ENCODE measurements at regions not wholly inside any gene's neighbourhood (a gene's known extent, or its start where the extent isn't known, plus 50 kb on each side); places are given as distances from the start of the nearest gene placed in this dataset.

DNA sequence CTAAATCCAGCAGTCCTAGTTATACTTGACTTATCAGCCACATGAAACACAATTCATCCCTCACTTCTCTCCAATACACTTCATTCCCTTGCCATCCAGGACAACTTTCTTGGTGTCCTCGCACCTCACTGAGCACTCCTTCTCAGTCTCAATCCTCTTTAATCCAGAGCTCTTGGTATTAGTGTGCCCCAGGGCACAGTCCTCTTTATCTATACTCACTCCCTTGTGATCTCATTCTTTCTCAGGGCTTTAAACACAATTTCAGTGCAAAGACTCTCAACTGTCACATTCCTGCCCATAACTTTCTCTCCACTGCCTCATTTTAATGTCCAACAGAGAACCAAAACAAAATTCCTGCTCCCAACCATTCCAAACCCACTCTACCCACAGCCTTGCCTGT is 60.8 kb upstream of the SPOPL start:
- TF ChIP-seq, protein P1, sequence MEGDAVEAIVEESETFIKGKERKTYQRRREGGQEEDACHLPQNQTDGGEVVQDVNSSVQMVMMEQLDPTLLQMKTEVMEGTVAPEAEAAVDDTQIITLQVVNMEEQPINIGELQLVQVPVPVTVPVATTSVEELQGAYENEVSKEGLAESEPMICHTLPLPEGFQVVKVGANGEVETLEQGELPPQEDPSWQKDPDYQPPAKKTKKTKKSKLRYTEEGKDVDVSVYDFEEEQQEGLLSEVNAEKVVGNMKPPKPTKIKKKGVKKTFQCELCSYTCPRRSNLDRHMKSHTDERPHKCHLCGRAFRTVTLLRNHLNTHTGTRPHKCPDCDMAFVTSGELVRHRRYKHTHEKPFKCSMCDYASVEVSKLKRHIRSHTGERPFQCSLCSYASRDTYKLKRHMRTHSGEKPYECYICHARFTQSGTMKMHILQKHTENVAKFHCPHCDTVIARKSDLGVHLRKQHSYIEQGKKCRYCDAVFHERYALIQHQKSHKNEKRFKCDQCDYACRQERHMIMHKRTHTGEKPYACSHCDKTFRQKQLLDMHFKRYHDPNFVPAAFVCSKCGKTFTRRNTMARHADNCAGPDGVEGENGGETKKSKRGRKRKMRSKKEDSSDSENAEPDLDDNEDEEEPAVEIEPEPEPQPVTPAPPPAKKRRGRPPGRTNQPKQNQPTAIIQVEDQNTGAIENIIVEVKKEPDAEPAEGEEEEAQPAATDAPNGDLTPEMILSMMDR (IDR thresholded peaks at IDR 0.05) = no peak
- ChIA-PET CTCF (no interaction called here), POLR2A (no interaction called here)
- no peak overlapping the region for H3K4me3 ChIP-seq (ENCODE audit: low read length)
- Mint-ChIP-seq H3K27me3 (no peaks in the 10 kb centered on the region), H3K9me3 (no peaks in the 10 kb centered on the region), H3K27ac (no peak overlapping the region), H3K36me3 (ENCODE audit: low read depth) (no peaks in the 10 kb centered on the region), H3K4me1 (ENCODE audit: low read depth) (no peaks in the 10 kb centered on the region), H3K4me3 (no peak overlapping the region)
- H3K36me3 ChIP-seq (ENCODE audit: insufficient read depth, low read length) = no peaks in the 10 kb centered on the region
- no peak overlapping the region for H3K27ac ChIP-seq (ENCODE audit: low read depth in 1 of 2, low read length in 2 of 2)
- H3K9me3 ChIP-seq (ENCODE audit: control insufficient read depth in 1 of 2, insufficient read depth in 1 of 2, low read length in 2 of 2) = no peaks in the 10 kb centered on the region
- no peak for ATAC-seq (ENCODE audit: poor library complexity)
- no peak for DNase-seq
- no peaks in the 10 kb centered on the region for H3K27me3 ChIP-seq (ENCODE audit: control insufficient read depth in 1 of 2, insufficient read depth in 2 of 2, low read length in 2 of 2)
- intact Hi-C loops (cut with DNase I, micrococcal nuclease) = no loop called here
- H3K4me1 ChIP-seq (ENCODE audit: insufficient read depth, low read length) = no peaks in the 10 kb centered on the region

DNA sequence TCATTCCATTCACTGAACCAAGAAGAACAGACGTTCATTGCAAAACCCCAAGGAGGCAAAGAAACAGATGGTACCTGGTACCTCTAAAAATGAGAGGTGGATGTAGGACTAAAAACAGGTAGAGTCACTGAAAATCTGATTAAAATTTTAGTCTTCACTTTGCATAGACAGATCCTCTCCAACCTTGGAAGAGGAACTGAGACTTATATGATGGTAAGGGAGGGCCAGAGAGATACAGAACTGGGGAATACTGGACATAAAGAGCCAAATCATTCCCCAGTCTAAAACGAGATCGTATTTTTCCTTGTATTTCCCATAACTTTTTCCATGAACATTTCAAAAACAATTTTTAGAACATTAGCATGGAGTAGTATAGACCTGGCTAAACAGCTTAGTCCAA is 59.7 kb upstream of the SPOPL start:
- Histone ChIP-seq H3K27me3 (ENCODE audit: control insufficient read depth in 1 of 2, insufficient read depth in 2 of 2, low read length in 2 of 2) (no peaks in the 10 kb centered on the region), H3K4me1 (ENCODE audit: insufficient read depth, low read length) (no peaks in the 10 kb centered on the region), H3K36me3 (ENCODE audit: insufficient read depth, low read length) (no peaks in the 10 kb centered on the region), H3K9me3 (ENCODE audit: control insufficient read depth in 1 of 2, insufficient read depth in 1 of 2, low read length in 2 of 2) (no peaks in the 10 kb centered on the region), H3K27ac (ENCODE audit: low read depth in 1 of 2, low read length in 2 of 2) (no peak overlapping the region), H3K4me3 (ENCODE audit: low read length) (no peak overlapping the region)
- Mint-ChIP-seq H3K4me3 (no peak overlapping the region), H3K9me3 (no peaks in the 10 kb centered on the region), H3K36me3 (ENCODE audit: low read depth) (no peaks in the 10 kb centered on the region), H3K27me3 (no peaks in the 10 kb centered on the region), H3K4me1 (ENCODE audit: low read depth) (no peaks in the 10 kb centered on the region), H3K27ac (no peak overlapping the region)
- CTCF ChIA-PET = no interaction called here
- POLR2A ChIA-PET = no interaction called here
- intact Hi-C loops (cut with DNase I, micrococcal nuclease) = no loop called here
- TF ChIP-seq, protein P1 (IDR thresholded peaks at IDR 0.05) = no peak
- ATAC-seq (ENCODE audit: poor library complexity) = no peak
- no peak for DNase-seq

DNA sequence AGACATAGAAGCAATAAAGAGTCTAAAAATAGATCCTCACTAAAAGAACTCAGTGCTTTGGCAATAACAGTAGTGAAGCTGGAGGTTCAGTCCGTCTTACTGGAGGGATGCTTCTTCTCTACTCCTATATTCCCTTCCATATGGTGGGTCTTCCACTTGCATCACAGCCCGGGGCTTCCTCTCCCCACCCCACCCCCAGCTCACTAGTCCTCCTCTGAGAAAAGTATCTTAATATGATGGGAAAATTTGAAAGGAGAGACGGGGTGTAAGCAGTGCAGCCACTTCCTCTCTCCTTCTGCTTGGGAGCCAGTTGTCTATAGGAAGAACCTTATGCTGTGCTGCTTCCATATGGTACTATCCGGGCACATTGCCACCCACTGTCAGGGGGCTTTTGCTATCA is 57.2 kb upstream of the SPOPL start:
- Histone ChIP-seq H3K4me3 (ENCODE audit: low read length) (no peak overlapping the region), H3K9me3 (ENCODE audit: control insufficient read depth in 1 of 2, insufficient read depth in 1 of 2, low read length in 2 of 2) (no peaks in the 10 kb centered on the region), H3K36me3 (ENCODE audit: insufficient read depth, low read length) (no peaks in the 10 kb centered on the region), H3K27ac (ENCODE audit: low read depth in 1 of 2, low read length in 2 of 2) (no peak overlapping the region), H3K27me3 (ENCODE audit: control insufficient read depth in 1 of 2, insufficient read depth in 2 of 2, low read length in 2 of 2) (no peaks in the 10 kb centered on the region), H3K4me1 (ENCODE audit: insufficient read depth, low read length) (no peaks in the 10 kb centered on the region)
- Mint-ChIP-seq H3K36me3 (ENCODE audit: low read depth) (no peaks in the 10 kb centered on the region), H3K27ac (no peak overlapping the region), H3K27me3 (no peaks in the 10 kb centered on the region), H3K4me3 (no peak overlapping the region), H3K4me1 (ENCODE audit: low read depth) (no peaks in the 10 kb centered on the region), H3K9me3 (no peaks in the 10 kb centered on the region)
- intact Hi-C loops (cut with DNase I, micrococcal nuclease) = no loop called here
- no peak for DNase-seq
- POLR2A ChIA-PET = no interaction called here
- no peak for ATAC-seq (ENCODE audit: poor library complexity)
- CTCF ChIA-PET = no interaction called here
- TF ChIP-seq, protein P1 (IDR thresholded peaks at IDR 0.05) = no peak

Data from CD4-positive, alpha-beta T cell (primary cell).